HG02852 (cell line): ENCODE measurements at regions not wholly inside any gene's neighbourhood (a gene's known extent, or its start where the extent isn't known, plus 50 kb on each side); places are given as distances from the start of the nearest gene placed in this dataset.
A peak's percentile ranks its signal among the peaks of the same experiment; 100 is the strongest.
"Not testable (repeated sequence)": the region's sequence is repeated elsewhere in the genome, so short reads cannot be mapped to it uniquely, and the experiment has no call there.

ENCODE experiments used
- ATAC-seq: cut with Tn5 transposase; IDR thresholded peaks from one replicate; pipeline ENCODE4 v1.9.1; 2021; ENCODE audit warnings: mild to moderate bottlenecking, moderate library complexity; ENCODE audit not compliant: unreplicated experiment

DNA sequence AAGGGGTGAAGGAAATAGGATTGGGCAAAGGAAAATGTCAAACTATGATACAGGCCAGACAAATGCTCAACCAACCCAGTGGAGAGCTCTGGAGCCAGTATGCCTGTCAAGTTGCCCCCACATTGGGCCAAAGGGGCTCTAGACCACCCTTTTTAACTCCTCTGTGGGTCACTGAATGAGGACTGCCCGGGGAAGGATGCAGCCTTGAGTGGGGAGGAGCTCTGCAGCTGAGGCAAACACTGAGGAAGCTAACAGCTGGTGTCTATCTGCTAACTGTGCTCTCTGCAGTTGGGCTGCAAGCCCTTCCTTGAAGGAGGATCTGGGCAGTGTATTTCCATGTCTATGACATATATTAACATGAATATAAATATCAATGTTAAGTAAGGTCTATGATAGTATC, 98.4 kb upstream of the PRSS16 start:
- ATAC-seq, result no peak

DNA sequence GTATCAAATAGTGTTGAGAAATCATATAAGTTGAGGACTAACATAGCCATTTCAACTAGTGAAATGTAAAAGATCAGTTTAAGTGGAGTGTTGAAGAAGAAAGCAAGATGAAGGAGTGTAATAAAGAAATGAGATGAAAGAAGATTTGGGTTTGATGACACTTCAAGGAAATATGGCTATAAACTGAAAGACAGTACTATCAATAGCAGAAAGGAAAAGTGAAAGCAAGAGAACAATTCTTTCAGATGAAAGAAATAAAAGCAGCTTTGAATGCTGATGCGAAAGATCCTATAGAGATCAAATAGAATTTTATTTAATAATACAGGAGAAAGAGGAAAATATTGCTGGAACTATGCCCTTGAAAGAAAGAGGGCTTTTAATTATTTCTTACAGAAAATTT, 92.8 kb upstream of the PRSS16 start:
- ATAC-seq, result no peak

DNA sequence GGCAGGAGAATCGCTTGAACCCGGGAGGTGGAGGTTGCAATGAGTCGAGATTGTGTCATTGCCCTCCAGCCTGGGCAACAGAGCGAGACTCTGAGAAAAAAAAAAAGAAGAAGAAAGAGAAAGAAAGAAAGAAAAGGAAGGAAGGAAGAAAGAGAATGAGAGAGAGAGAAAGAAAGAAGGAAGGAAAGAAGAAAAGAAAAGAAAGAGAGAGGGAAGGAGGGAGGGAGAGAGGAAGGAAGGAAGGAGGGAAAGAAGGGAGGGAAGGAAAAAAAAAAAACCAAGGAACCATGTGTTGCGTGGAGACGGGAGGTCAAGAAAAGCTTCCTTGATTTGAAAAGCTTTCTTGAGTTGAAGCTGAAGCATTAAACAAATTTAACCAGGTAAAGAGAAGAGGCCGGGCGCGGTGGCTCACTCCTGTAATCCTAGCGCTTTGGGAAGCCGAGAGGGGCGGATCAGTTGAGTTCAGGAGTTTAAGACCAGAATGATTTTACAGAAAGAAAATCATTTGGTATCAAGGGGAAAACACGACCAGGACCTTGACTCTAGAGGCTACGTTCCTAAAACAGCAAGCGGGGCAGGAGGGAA, 90.5 kb upstream of the PRSS16 start:
- ATAC-seq, result peak; percentile 8

DNA sequence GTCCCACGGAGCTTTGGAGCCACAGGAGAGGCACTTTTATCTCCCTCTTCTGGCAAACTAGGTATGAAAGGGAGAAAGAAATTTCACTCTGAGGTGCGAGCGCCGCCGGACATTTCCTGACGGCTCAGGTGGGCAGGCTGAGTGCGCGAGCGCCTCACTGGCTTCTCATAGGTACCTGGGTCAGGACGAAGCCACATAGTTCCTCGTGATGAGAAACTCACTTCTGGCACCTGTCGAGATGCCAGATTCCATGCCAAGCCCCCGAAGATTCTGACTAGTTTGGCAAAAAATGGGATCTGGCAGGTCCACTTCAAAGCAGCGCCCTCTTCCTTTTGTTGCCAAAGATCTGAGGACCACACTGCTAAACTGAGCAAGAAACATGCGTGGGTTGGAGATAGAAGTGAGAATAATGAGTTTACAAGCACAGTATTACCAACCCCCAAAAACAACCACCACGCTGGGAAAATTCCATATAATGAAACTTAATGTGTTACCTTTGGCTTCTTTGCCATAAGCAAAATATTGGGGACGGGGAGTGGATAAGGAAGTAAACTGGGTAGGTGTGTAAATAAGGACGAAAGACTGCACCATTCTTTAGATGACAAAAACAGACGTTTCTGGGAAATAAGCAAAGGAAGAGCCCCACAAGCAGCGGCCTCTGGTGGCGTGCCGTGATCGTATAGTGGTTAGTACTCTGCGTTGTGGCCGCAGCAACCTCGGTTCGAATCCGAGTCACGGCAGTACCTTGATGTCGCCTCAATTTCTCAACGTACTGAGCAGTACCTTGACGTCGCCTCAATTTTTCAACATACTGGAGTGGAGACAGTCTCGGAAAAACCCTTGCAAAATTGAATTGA, 89.8 kb upstream of the PRSS16 start:
- peak; percentile 52 for ATAC-seq

DNA sequence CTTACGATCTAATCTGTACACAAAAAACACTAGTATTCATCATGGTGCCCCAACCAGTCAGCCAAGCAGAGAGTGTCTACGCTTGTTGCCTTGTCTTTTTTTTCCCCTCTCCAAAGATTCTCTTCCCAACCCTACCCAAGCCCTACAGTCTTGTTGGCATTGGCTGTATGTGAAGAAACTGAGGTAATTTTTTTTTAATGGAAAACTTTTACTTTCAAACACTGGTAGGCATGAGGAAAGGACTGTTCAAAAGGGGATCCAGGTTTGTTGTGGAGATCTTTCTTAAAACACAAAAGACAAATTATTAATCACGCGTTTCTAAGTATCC, 89.2 kb upstream of the PRSS16 start:
- no peak for ATAC-seq

DNA sequence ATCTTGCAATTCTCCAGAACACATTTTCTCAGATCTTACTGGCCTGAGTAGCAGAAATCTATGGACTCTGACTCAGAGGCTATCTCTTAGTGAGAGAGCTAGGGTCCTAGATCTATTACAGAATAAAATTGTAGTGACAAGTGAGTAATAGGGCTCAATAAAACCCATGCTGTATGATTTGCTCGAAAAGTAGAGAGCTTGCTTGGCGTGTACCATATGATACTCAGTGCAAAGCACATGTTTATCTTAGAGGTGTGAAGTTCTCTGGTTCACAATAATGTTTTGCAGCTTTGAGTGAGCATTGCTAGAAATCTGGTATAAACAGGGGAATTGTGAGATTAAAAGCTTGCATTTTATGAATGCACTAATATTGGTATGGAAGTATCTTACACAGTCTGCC, 87.8 kb upstream of the PRSS16 start:
- no peak for ATAC-seq

DNA sequence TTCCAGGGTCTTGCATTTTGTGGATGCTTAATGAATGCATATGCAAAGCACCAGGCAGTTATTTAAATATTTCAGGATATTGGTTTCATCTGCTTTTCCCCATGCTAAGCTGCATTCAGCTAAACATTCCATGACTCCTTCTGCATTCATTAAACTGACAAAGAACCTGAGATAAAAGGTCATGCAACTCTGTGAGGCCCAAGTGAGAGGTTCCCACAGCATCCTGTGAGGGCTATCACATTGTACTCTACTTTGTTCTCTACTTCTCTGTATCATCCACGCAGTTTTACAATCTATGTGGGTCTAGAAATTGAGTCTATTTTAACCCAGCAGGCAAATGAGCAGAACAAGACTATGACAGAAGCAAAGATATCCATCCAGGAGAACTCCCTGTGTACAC, 86.4 kb upstream of the PRSS16 start:
- no peak for ATAC-seq

DNA sequence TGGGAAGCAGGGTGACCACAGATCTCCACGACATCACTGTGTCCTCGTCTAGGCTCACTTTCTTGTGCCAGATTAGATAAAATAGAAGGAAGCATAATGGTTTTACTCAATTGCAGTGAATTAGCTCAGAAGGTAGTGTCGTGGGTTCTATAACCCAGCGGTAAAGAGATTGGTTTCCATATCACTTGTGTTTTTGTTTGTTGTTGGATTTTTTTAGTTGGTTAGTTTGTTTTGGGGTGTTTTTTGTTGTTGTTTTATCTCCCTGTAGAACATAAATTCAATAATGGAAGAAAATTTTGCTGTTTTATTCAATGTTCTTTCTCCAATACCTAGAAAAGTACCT, 85.9 kb upstream of the PRSS16 start:
- ATAC-seq, result no peak

DNA sequence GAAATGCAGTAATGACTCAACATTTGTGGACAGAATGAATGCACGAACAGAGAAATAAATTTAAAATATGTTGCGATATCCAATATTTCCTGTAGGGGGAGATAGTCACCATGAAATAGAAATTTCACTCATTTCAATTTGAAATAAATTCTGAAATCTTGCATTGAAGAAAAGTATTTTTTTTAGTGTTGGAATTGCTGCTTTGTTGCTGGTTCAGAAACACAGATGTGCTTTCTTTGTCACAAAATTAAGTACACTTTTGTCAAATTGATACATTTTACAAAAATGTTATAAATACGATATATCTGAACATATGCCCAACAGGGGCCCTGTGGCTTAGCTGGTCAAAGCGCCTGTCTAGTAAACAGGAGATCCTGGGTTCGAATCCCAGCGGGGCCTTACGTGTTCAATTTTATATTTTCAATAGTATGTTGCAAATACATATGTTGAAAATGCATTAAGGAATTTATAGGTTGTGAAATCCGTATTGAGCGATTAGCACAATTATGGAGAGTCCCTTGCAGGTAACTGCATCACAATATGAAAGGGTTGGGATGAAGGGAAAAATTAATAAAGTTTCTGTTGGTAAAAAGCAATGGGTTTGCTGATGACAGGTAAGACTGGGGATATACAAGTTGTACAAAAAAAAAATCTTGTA, 85.4 kb upstream of the PRSS16 start:
- ATAC-seq, result no peak

DNA sequence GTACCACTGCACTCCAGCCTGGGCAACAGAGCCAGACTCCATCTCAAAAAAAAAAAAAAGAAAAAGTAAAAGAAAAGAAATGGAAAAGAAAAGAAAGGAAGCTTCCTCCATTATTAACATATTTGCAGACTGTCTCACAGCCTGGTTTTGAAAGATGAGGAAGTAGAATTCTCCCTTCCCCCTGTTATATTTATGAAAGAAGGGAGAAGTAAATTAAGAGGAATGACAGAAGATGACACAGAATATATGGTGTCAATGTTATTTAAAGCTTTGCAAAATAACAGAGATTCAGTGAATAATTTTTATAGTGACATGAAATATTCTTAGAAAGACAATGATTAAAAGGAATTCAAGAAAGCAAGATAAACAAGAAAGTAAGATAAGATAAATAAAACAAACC, 83.7 kb upstream of the PRSS16 start:
- no peak for ATAC-seq

DNA sequence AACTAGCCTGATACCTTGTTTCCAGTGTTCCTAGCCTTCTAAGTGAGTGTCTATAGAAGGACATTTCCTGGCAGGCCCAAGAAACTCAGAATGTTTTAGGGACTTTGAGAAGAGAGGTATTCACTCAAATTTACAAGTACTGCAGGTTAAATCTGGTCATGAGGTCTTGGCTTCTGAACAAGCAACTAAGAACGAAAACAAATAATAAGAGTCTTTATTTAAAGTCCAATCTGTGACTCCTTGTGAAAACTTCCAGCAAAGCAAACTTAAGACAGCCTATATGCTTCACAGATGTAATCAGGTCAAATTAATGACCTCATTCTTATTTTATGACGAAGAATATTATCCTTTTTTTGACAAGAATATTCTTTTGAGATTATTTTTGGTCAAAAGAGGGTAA, 79.4 kb upstream of the PRSS16 start:
- no peak for ATAC-seq

DNA sequence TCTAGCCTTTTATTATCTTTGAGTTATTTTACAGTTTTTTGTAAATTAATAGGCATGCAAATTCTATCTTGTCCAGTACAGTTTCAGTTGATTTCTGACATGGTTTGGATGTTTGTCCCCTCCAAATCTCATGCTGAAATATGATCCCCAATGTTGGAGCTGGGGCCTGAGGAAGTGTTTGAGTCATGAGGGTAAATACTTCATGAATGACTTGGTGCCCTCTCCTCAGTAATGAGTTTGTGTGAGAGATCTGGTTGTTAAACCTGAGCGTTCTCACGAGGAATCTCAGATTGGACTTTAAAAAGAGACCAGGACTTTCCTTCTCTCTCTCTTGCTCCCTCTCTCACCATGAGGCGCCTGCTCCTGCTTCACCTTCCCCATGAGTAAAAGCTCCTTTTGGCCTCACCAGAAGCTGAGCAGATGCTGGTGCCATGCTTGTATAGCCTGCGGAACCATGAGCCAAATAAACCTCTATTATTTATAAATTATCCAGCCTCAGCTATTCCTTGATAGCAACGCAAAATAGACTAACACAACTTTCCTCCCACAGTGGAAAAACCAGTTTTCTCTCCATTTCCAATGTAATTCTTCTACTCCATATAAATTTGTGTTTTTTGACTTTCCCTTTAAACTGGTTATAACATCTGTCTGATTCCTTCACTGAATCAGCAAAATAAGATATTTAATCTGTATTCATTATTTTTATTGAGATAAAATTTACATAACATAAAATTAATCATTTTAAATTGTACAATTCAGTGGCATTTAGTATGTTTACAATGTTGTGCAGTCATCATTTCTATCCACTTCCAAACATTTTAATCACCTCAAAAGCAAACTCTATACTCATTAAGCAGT, 78.7 kb upstream of the PRSS16 start:
- ATAC-seq, result no peak

DNA sequence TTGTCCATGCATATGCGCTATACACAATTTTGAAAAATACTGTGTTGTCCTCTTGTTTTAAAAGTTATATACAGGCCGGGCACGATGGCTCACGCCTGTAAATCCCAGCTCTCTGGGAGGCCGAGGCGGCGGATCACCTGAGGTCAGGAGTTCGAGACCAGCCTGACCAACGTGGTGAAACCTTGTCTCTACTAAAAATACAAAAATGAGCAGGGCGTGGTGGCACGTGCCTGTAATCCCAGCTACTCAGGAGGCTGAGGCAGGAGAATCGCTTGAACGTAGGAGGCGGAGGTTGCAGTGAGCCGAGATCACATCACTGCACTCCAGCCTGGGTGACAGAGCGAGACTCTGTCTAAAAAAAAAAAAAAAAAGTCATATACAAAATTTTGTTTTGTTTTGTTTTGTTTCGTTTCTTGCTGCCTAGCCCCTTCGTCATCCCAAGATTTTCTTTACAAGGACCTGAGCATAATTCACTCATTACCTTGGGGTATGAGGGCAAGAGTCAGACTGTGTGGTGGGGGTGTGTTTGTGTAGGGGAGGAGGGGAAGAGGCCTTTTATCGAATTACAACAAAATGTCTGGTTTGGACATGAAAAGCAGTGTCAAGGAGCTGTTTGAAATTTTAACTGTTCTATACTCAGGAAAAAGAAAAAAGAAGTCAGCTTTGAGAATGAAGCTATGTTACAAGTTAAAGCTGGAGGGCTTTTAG, 74.8 kb upstream of the PRSS16 start:
- not testable (repeated sequence) for ATAC-seq

DNA sequence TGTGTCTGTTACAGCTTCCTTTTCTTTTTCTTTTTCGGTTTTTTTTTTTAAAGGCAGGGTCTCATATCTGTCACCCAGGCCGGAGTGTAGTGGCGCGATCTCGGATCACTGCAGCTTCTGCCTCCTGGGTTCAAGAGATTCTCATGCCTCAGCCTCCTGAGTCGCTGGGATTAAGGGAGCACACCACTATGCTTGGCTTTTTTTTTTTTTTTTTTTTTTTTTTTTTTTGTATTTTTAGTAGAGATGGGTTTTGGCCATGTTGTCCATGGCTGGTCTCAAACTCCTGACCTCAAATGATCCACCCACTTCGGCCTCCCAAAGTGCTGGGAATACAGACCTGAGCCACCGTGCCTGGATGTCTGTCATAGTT, 74.3 kb upstream of the PRSS16 start:
- not testable (repeated sequence) for ATAC-seq

DNA sequence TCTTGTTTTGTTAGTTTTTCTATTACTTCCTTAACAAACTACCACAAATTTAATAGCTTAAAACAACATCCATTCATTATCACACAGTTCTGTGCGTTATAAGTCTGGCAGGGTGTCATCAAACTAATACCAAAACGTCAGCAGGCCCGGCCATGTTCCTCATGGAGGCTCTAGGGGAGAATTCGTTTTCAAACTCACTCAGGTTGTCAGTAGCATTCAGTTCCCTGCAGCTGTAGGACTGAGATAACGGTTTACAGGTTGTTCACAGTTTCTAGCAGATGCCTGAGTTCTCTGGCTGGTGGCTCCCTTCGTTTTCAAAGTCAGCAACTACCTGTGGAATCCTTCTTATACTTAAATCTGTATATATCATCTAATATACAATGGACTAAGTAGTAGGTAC, 72.5 kb upstream of the PRSS16 start:
- ATAC-seq, result no peak

DNA sequence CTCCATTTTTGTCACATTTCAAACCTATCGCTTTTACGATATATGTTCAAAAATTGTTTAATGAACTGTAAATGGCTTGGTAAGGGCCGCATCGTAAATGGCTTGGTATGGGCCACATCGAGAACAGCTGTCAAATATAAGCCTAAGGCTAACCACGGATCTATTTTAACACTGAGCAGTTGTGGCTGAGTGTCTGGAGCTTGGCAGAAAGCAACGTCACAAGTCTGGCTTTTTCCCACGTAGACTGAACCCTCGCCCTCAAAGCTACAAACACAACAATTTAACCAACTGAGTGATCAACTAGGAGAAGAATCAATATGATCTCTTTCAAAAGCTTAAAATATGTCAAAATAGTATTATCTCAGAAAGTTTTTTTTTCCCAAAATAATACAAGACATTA, 71.4 kb upstream of the PRSS16 start:
- ATAC-seq, result no peak

DNA sequence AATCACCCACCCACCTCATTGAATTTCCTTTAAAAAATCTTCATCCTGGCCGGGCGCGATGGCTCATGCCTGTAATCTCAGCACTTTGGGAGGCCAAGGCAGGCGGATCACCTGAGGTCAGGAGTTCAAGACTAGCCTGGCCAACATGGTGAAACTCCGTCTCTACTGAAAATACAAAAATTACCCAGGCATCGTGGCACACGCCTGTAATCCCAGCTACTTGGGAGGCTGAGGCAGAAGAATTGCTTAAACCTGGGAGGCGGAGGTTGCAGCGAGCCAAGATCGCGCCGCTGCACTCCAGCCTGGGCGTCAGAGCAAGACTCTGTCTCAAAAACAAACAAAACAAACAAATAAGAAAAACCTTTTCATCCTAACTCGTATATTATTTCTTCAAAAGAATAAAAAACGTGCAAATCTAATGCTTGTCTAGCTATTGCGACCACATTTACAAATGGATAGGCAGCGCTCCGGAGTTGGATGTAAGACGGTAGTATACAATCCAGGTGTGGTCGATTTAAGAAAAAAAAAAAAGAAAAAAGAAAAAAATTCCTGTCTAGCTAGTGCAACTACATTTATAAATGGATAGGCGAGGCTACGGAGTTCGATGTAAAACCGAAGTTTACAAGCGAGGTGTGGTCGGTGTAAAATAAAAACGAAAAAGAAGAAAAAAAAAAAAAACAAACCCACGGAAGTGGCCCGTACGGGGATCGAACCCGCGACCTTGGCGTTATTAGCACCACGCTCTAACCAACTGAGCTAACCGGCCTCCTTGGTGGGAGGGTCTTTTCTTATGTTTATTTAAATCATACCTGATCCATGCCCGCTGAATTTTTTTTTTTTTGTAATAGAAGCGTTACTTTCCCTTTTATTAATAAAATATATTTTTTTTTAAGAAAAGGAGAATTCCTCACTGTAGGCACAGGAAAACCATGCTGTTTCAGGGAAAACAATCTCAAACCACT, 70.7 kb upstream of the PRSS16 start:
- no peak for ATAC-seq

DNA sequence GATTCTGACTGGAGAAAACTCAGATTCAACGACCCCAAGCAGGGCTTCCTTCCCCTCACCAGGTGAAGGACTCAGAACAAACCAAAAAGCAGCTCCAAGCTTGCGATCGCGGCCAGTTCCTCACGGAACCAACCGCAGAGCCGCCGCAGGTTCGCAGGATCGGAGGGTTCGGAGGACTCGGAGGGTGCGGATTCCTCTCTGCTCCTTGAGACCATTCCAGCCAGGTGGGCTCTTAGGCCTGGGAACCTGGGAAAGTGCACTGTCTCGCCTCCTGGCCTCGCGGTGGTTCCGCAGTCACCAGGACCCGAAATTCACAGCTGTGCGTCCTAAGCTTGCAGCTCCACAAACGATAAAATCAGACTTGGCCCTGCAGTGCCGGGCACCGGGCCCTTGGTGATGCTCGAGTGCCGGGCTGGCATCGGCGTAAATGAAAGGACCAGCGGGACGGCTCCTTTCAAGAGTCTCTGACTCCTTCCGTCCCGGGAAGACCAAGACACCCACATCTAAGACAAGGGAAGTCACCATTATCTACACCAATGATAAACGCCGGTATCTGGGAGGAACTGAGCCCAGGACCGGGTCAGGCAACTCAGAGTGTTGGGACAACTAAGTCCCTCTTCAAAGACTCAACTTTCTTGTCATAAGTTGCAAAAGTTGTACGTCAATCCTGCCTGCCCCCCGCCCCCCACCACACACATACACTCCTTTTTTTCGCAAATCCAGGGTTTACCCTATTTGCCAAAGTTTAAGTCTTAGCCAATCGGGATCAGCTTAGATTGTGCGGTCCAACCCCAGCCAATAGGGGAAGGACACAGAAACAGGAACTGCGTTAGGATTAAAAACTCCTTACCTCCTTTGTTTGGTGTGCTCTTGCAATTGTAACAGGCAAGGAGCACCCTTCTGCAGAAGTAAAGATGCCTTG, 69.8 kb upstream of the PRSS16 start:
- ATAC-seq, result peak; percentile 70

DNA sequence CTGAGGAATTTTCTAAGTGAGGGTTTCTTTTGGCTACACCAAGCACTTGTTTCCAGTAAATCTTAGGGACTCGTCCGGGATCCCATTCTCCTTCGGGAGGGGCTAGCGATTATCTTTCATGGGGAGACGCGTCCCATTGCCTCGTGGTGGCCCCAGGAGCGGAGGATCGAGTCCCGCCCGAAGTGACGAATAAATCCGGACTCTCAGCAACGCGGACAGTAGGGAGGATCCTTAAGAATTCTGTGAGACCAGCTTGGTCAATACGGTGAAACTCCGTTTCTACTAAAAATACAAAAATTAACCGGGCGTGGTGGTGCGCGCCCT, 69.1 kb upstream of the PRSS16 start:
- ATAC-seq, result peak; percentile 11
